ENCODE measurements at regions not wholly inside any gene's neighbourhood (a gene's known extent, or its start where the extent isn't known, plus 50 kb on each side); places are given as distances from the start of the nearest gene placed in this dataset.

DNA sequence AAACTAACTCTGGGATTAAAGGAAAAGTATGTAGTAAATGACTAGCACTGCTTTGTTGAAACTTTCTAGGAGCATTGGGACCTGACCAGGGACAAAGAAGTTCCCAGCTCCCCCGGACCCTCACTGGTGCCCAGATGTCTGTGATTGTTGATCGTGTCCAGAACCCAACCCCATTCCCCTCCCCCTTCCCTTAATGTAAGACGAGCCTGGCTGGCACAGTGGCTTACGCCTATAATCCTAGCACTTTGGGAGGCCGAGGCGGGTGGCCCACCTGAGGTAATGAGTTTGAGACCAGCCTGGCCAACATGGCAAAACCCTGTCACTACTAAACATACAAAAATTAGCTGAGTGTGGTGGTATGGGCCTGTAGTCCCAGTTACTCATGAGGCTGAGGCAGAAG is 750.3 kb downstream of the CBLN4 start:
- no peak for DNase-seq (ENCODE audit: low read depth)

DNA sequence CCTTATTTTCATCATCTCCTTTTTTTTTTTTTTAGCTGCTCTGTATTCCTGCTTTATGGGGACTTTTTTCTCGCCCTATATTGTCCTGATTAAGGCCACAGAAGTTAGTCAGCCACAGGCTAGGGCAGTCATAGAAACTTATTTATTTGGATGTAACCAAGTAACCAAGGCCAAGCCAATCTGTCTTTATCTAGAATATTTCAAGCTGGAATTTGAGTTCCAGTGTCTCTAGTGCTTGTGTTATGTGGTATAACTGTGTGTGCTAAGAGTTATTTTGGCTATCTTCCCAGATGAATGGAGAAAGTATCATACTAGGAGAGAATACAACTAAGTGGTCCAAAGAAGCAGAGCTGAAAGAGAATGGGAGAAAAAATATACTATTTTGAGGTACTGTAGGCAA is 751.5 kb downstream of the CBLN4 start:
- no peak for DNase-seq (ENCODE audit: low read depth)

DNA sequence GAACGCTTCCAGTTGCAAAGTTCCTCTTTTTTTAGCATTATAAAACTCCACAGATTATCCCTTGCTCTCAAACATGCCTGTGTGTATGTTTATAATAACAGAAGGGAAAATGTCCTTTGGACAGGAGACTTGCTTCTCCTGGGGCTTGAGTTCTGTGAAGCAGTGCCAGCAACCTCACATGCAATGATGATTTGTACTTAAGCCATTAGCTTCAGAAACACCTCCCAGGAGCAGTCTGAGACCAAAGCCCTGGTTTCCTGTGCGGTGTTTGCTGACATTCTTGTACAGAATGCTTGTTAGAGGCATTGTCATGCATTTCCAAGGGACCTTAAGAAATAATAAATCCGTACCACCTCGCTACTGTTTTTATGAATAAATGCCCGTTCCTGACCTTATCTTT is 752.8 kb downstream of the CBLN4 start:
- no peak for DNase-seq (ENCODE audit: low read depth)

DNA sequence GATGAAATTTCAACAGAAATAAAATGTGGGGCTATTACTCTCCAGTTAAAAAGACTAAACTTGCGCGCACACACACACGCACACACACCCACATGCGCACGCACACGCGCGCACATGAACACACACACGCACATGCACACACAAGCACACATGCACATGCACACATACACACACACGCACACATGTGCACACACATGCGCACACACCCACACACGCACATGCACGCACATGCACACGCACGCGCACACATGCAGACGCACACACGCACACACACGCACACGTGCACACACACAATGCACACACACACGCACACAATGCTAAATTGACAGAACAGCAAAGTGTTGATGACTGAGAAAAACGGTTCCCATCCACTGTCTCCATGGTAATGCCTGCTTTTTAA is 754.1 kb downstream of the CBLN4 start:
- no peak for DNase-seq (ENCODE audit: low read depth)

DNA sequence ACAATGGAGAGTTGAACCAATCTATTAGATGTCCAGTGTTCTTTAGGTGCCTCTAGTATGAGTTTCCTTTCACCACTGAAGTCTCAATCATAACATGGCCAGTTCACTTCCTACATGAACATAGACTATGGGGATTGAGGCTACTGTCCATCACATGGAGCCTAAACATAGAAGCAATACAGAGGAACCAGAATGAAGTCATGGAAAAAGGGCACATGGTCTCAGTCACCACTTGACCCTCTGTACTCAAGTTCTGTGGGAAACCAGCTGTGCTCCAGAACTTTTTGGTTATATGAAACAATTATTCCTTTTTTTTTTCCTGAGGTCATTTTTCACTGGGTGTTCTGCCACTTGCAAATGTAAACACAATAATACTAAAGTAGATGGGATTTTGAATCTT is 762.5 kb downstream of the CBLN4 start:
- no peak for DNase-seq (ENCODE audit: low read depth)

DNA sequence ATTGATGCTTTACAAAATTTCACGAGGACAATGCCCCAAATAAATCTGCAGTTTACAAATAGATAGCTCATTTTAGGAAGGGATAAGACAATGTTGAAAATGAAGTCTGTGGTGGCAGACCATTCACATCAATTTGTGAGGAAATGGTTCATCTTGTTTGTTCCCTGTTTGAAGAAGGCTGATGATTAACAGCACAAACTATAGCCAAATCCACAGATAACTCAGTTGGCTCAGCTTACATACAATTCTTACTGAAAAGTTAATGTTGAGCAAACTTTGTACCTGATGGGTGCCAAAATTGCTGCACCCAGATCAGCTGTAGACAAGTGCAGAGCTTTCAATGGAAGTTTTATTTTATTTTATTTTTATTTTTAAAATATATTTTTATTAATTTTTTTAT is 763.9 kb downstream of the DOK5 start:
- DNase-seq (ENCODE audit: low read depth) = no peak

DNA sequence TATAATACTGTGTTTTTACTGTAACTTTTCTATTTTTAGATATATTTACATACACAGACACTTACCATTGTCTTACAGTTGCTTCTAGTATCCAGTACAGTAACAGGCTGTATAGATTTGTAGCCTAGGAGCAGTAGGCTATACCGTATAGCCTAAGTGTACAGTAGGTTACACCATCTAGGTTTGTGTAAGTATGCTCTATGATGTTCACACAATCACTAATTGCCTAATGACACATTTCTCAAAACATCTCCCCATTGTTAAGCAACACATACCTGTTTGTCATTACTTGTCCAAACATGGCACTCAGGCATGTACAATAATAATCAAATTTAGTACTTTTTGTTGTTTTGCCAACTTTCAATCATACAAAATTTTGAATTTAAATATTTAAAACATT is 757.3 kb downstream of the DOK5 start:
- DNase-seq (ENCODE audit: low read depth) = no peak

DNA sequence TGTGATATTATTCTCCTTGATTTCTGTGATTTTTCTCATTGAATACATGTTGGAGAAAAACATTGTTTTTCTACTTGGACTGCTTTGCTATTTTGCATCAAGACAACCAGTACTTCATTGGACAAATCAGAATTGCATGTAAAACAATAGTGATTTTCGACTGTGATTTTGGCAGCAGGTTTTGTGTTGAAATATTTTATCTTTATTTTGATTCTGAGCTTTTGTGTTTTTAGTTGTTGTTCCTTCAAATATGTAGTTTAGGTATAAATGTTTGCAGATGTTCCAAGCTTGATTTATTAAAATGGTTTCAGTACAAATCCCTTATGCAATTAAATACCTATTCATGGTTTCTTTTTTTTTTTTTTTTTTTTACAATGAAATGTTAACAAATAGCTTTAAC is 754.1 kb downstream of the DOK5 start:
- DNase-seq (ENCODE audit: low read depth) = no peak

DNA sequence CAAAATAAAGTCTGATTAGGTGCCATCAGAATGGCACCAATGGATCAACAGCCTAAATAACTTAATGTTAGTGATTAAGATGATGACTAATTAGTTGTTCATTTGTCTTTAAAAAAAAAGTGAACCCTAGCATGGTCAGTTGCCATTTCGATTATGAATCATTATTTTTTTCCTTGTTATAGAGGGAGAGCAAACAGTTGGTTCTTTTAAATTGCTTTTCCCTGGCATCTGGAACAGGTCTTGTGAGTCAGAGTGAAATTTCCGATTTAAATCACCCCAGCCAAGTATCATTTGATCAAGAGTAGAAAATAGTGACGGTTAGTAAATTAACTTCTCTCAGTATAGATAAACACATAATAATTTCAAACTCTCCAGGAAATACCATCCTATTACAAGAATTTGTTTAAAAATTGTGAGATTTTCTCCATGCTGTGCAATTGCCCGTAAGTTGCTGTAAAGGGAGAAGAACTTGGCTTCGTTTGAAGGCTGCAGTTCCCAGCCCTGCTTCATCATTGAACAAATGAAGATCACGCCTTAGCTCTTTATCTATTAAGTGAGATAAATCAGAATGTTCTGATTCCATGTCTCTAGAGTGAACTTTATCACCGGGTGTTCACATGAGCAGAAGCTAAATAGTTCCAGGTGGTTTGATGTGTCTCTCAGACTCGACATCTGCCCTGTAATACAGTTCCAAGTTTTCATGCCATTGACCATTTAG is 741.3 kb downstream of the DOK5 start:
- DNase-seq (ENCODE audit: low read depth) = no peak

DNA sequence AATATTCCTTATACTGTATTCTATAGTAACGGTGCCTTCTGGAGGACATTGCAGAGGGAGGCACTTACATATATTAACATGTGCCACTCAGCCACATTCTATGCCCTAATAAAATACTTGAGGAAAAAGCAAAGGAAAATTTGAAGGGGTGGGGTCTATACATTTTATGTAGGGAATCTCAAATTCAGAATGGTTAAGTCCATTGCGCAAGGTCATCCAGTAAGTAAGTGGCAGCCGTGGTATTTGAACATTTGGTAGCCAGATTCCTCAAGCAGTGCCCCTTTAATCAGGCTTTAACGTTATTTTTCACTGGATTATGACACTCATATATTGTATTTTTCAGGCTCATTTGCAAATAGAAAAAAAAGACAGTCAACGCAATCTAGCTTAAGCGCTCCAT is 738.3 kb downstream of the DOK5 start:
- no peak for DNase-seq (ENCODE audit: low read depth)

DNA sequence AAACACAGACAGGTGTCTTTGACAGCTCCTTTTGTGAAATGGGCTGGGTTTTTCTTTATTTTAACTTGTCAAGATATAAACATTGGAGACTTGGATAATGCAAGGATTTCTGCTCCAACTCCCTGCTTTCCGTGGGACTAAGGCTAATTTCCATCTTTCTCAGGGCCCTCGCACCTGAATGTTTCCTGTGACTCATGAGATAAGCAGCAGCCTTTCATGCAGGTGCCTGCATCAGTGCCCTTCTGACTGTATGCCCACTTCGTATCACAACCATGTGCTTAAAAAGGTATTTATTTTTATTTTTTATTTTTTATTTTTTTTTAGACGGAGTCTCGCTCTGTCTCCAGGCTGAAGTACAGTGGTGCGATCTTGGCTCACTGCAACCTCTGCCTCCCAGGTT is 736.1 kb downstream of the DOK5 start:
- DNase-seq (ENCODE audit: low read depth) = no peak

DNA sequence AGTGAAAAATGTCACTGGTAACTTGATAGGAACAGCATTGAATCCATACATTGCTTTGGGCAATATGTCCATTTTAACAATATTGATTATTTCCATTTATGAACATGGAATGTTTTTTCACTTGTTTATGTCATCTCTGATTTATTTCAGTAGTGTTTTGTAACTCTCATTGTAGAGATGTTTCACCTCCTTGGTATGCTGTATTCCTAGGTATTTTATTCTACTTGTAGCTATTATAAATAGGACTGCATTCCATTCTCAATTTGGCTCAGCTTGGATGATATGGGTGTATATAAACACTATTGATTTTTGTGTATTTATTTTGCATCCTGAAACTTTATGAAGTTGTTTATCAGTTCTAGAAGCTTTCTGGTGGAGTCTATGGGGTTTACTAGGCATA is 730.3 kb downstream of the DOK5 start:
- no peak for DNase-seq (ENCODE audit: low read depth)

DNA sequence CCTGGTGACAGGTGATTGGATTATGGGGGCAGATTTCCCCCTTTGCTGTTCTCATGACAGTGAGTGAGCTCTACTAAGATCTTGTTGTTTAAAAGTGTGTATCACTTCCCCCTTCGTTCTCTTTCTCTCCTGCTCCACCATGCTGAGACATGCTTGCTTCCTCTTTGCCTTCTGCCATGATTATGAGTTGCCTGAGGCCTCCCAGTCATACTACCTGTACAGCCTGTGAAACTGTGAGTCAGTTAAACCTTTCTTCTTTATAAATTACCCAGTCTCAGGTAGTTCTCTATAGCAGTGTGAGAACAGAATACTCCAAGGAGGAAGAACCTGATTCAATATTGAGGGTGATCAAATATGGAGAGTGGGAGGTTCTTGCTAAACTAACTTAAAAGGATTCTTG is 724.9 kb downstream of the DOK5 start:
- no peak for DNase-seq (ENCODE audit: low read depth)

DNA sequence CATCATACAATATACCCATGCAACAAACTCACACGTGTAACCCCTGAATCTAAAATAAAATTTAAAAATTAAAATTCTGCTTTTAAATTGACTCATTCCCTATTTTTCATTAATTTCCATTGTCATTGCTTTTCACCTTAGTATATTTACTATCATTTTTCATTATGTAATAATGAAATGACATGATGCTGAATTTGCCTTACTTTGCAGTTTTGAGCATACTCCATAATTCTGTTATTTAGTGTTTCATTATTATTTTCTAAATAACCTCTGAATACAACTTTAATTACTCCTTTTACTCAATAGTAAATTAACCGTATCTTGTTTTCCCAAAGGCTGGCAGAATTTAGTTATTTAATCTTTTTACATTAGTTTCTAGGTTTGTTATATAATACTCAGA is 719.6 kb downstream of the DOK5 start:
- no peak for DNase-seq (ENCODE audit: low read depth)

DNA sequence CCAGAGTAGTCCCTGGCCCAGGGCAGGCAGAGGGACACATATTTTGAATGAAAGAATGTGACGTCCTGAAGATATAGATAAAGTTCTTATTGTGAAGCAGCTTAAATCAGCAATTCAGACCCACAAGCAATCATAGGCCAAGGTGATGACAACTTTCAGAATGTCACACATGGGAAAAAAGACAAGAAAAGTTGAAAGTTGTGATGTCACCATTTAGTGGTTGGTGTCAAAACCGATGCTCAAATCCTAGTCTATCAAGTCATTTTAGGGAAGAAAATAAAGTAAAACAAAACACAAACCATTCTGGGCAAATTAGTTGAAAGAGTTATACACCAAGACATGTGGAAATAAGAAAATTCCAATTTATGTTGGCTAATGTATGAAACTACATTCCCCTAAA is 710.8 kb downstream of the DOK5 start:
- no peak for DNase-seq (ENCODE audit: low read depth)

DNA sequence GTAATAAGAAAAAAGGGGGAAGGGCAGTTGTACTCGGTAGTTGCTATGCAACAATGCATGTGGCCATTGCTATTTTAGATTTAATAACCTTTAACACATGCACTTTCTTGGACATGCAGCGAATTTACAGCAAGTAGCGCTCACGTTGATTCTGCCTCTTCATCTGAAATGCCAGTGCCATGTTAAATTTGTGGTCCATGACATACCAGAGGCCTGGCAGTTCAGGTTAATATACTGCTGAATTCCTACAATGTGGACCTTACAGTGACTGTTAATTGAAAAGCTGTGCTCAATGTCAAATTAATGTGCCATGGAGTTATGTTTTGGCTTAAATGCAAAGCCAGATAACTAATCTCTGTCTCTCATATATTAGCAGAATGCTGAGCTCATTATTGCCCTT is 699.7 kb downstream of the DOK5 start:
- no peak for DNase-seq (ENCODE audit: low read depth)

DNA sequence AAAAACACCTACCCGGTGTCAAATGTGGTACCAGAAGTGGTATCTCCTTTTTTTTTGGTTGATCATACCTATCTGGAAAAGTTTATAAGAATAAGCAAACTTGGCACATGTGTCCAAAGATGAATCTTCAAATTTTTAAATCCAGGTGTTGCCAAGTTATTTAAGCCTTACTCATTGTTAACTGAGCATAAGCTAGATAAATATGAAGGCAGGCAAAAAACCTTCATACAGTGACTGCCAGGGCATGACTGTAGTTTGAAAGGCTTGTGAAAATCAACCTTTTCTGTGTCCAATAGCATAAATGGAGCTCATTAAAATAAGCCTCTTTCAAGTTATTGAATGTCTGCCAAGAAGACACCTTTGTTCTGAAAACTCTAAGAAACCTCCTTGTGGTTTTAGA is 699.2 kb downstream of the DOK5 start:
- DNase-seq (ENCODE audit: low read depth) = no peak

DNA sequence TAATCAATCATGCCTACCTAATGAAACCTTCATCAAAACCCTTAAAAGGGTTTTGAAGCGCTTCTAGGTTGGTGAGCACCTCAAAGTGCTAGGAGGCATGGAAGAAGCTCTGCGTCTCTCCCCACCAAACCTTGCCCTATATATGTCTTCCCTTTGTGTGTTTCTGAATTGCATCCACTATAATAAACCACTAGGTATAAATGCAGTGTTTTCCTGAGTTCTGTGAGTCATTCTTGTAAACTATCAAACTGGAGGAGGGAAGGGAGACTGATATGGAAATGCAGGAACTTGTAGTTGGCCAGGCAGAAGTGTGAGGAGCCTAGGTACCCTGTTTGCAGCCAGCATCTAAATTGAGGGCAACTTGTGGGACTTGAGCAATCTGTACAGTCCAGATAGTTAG is 698.8 kb downstream of the DOK5 start:
- no peak for DNase-seq (ENCODE audit: low read depth)

DNA sequence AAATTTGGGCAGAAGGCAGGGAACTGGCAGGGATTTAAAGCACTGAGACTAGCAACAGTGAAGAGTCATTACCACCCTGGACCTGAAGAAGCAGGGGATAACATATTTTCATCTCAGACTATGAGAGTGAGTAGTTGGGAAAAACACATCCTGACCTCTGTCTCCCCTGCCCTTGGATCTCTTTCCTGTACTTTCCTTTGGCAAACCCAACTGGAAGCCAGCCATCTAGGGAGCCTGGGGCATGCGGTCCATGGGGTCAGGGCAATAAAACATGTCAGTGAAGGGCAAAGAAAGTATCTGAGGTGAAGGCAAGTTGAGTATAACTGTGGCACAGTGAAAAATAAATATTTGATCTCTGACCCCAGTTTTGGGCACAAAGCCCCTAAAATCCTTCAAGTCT is 698.2 kb downstream of the DOK5 start:
- DNase-seq (ENCODE audit: low read depth) = no peak

DNA sequence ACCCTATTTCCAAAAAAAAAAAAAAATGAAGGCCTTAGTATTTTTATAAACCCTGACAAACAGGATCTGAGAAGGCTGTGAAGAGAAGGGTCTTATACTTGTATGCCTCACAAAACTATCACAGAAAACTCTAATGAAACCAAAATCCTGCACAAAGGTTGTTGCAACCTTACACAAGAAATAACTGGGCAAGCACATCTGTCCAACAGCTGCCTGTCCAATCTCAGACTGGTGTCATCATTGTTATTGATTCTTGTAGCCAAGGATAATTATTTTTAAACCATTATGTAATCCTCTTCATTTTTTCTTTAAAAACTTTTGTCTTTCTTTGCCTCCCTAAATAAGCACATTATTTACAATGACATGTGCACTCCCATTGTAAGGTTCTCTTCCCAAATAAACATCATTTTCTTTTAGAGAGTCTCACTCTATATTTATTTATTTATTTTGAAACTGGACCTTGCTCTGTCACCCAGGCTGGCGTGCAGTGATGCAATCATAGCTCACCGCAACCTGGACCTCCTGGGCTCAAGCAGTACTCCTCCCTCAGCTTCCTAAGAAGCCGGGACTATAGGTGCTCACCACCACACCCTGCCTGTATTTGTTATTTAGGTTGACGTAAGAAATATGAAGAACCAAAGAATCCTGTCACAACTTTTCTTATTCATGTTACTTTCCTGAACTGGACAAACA is 697.1 kb downstream of the DOK5 start:
- no peak for DNase-seq (ENCODE audit: low read depth)

DNA sequence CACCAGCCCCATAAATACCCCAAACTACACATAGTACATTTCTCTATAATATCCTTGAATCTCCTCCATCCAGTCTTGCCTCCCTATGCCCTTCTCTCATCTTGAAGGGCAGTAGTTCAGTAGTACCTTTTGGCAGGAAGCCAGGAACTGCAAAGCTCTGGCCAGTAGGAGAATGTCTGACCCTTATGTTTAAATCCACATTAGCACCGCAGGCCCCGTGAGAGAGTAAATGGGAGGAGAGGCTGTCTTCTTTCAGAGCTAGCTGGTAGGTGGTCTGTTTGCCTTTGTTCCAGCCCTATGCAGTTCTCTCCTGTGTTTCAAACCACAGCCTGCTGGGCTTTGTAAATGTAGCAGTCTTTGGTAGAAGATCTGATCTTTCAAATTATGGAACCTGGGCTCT is 690.7 kb downstream of the DOK5 start:
- no peak for DNase-seq (ENCODE audit: low read depth)

DNA sequence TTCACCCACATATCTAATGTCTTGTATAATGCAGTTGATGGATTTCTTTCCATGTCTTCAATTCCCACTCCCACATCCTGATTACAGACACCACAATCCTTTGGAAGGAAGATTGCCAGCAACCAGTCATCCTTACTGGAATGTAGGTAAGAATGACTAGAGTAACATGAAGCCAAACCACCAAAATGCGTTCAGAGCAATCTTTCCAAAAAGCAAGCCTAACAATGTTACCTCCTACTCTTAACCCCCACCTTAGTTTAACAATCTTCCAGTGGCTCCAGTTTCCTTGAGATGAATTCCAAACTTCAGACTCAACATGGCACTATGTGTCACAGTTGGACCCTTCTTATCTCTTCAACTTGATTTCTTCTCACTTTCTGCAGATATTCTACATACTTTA is 685.6 kb downstream of the DOK5 start:
- no peak for DNase-seq (ENCODE audit: low read depth)

DNA sequence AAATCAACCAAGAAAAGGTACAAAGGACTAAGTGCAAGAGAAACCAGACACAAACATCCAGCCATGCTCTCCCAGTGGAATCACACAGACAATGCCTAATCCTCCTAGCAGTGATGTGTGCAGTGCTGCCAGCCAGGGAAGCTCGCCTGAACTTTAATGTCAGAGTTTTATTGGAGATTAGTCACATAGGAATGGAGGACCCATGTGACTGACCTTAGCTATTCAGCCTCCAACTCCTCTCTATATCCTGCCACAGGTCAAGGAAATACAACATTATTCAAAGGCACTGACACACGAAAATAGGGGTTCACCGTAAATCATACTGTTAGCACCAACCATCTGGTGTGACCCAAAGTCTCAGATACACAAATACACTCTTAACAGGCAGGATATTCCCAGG is 684.6 kb downstream of the DOK5 start:
- DNase-seq (ENCODE audit: low read depth) = no peak

DNA sequence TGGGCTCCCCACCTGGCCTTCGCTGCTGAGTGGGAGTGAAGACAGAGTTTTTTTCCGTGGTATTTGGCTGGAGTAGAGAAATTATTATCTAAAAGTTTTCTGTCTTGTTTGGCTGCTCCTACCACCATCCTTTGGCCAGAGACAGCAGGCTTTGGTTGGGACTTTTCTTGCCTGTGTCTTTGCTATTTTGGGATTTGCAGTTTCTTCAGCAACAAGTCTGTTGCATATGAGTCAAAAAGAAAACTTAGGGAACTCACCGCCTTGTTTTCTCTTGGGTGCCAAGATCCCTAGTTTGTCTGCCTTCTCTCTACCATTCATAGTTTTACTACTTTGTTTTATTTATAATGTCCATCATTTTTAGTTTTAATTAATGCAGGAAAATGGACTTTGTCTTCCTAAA is 683.8 kb downstream of the DOK5 start:
- DNase-seq (ENCODE audit: low read depth) = no peak

Data from ELR (cell line).